ENCODE measurements at regions not wholly inside any gene's neighbourhood (a gene's known extent, or its start where the extent isn't known, plus 50 kb on each side); places are given as distances from the start of the nearest gene placed in this dataset.
"Not testable (repeated sequence)": the region's sequence is repeated elsewhere in the genome, so short reads cannot be mapped to it uniquely, and the experiment has no call there.

- Mint-ChIP-seq H3K9me3 (no peaks in the 10 kb centered on the region), H3K4me1 (no peaks in the 10 kb centered on the region), H3K27me3 (no peaks in the 10 kb centered on the region), H3K27ac (no peak overlapping the region), H3K36me3 (ENCODE audit: low read depth) (no peaks in the 10 kb centered on the region), H3K4me3 (no peak overlapping the region)
- intact Hi-C loops (cut with micrococcal nuclease) = no loop called here
- no peak for DNase-seq
Observed at GRCh38 chr3:145190761-145191160, 970.2 kb downstream of the PLOD2 start.

GRCh38 chr3:145191543-145191942 is 969.4 kb downstream of the PLOD2 start:
- H3K4me1 Mint-ChIP-seq = no peaks in the 10 kb centered on the region

GRCh38 chr3:145197051-145197820 is 963.7 kb downstream of the PLOD2 start:
- no peaks in the 10 kb centered on the region for H3K4me1 Mint-ChIP-seq

More at GRCh38 chr3:145191543-145191942, 969.4 kb downstream of the PLOD2 start:
- no peak overlapping the region for H3K4me3 Mint-ChIP-seq
- intact Hi-C loops (cut with micrococcal nuclease) = no loop called here
- H3K27me3 Mint-ChIP-seq = no peaks in the 10 kb centered on the region
- no peak overlapping the region for H3K27ac Mint-ChIP-seq
- DNase-seq = no peak
- no peaks in the 10 kb centered on the region for H3K36me3 Mint-ChIP-seq (ENCODE audit: low read depth)
- no peaks in the 10 kb centered on the region for H3K9me3 Mint-ChIP-seq

GRCh38 chr3:145197821-145198220 is 963.2 kb downstream of the PLOD2 start:
- Mint-ChIP-seq H3K9me3 (no peaks in the 10 kb centered on the region), H3K36me3 (ENCODE audit: low read depth) (no peaks in the 10 kb centered on the region), H3K4me3 (no peak overlapping the region), H3K27ac (no peak overlapping the region), H3K27me3 (no peaks in the 10 kb centered on the region), H3K4me1 (no peaks in the 10 kb centered on the region)
- intact Hi-C loops (cut with micrococcal nuclease) = no loop called here
- DNase-seq = no peak

More at GRCh38 chr3:145197051-145197820, 963.7 kb downstream of the PLOD2 start:
- Mint-ChIP-seq H3K9me3 (no peaks in the 10 kb centered on the region), H3K27ac (no peak overlapping the region), H3K36me3 (ENCODE audit: low read depth) (no peaks in the 10 kb centered on the region), H3K27me3 (no peaks in the 10 kb centered on the region), H3K4me3 (no peak overlapping the region)
- DNase-seq = no peak
- intact Hi-C loops (cut with micrococcal nuclease) = no loop called here

- DNase-seq = no peak
- H3K4me3 Mint-ChIP-seq = no peak overlapping the region
- no peak overlapping the region for H3K27ac Mint-ChIP-seq
- no peaks in the 10 kb centered on the region for H3K9me3 Mint-ChIP-seq
- intact Hi-C loops (cut with micrococcal nuclease) = no loop called here
- no peaks in the 10 kb centered on the region for H3K4me1 Mint-ChIP-seq
- H3K27me3 Mint-ChIP-seq = no peaks in the 10 kb centered on the region
- H3K36me3 Mint-ChIP-seq (ENCODE audit: low read depth) = no peaks in the 10 kb centered on the region
Observed at GRCh38 chr3:145209561-145209960, 951.4 kb downstream of the PLOD2 start.

GRCh38 chr3:145219355-145220235 is 941.4 kb downstream of the PLOD2 start:
- Mint-ChIP-seq H3K9me3 (peaks cover 3% of the 10 kb centered on the region), H3K27ac (no peak overlapping the region), H3K4me1 (no peaks in the 10 kb centered on the region), H3K4me3 (no peak overlapping the region), H3K36me3 (ENCODE audit: low read depth) (no peaks in the 10 kb centered on the region), H3K27me3 (no peaks in the 10 kb centered on the region)
- DNase-seq = no peak
- intact Hi-C loops (cut with micrococcal nuclease) = no loop called here

- Mint-ChIP-seq H3K9me3 (peaks cover 3% of the 10 kb centered on the region), H3K27me3 (no peaks in the 10 kb centered on the region), H3K36me3 (ENCODE audit: low read depth) (no peaks in the 10 kb centered on the region), H3K4me1 (no peaks in the 10 kb centered on the region), H3K4me3 (no peak overlapping the region), H3K27ac (no peak overlapping the region)
- DNase-seq = no peak
- intact Hi-C loops (cut with micrococcal nuclease) = no loop called here
Observed at GRCh38 chr3:145224886-145225285, 936.1 kb downstream of the PLOD2 start.

GRCh38 chr3:145243875-145244274 is 917.1 kb downstream of the PLOD2 start:
- H3K9me3 Mint-ChIP-seq = no peaks in the 10 kb centered on the region

GRCh38 chr3:145244327-145244726 is 916.7 kb downstream of the PLOD2 start:
- no peak for DNase-seq
- Mint-ChIP-seq H3K9me3 (no peaks in the 10 kb centered on the region), H3K4me3 (no peak overlapping the region), H3K27me3 (no peaks in the 10 kb centered on the region), H3K36me3 (ENCODE audit: low read depth) (no peaks in the 10 kb centered on the region), H3K27ac (no peak overlapping the region), H3K4me1 (no peaks in the 10 kb centered on the region)
- intact Hi-C loops (cut with micrococcal nuclease) = no loop called here

More at GRCh38 chr3:145243875-145244274, 917.1 kb downstream of the PLOD2 start:
- H3K4me1 Mint-ChIP-seq = no peaks in the 10 kb centered on the region
- no peaks in the 10 kb centered on the region for H3K27me3 Mint-ChIP-seq
- DNase-seq = no peak
- H3K36me3 Mint-ChIP-seq (ENCODE audit: low read depth) = no peaks in the 10 kb centered on the region
- intact Hi-C loops (cut with micrococcal nuclease) = no loop called here
- H3K4me3 Mint-ChIP-seq = no peak overlapping the region
- H3K27ac Mint-ChIP-seq = no peak overlapping the region

GRCh38 chr3:145246291-145246690 is 914.7 kb downstream of the PLOD2 start:
- no peak overlapping the region for H3K27ac Mint-ChIP-seq
- DNase-seq = no peak
- intact Hi-C loops (cut with micrococcal nuclease) = no loop called here
- H3K4me3 Mint-ChIP-seq = no peak overlapping the region
- H3K27me3 Mint-ChIP-seq = no peaks in the 10 kb centered on the region
- H3K9me3 Mint-ChIP-seq = no peaks in the 10 kb centered on the region
- H3K36me3 Mint-ChIP-seq (ENCODE audit: low read depth) = no peaks in the 10 kb centered on the region
- H3K4me1 Mint-ChIP-seq = no peaks in the 10 kb centered on the region

- H3K27ac Mint-ChIP-seq = no peak overlapping the region
- intact Hi-C loops (cut with micrococcal nuclease) = no loop called here
Observed at GRCh38 chr3:145248928-145249327, 912.1 kb downstream of the PLOD2 start.

GRCh38 chr3:145251311-145251710 is 909.7 kb downstream of the PLOD2 start:
- no peak overlapping the region for H3K27ac Mint-ChIP-seq
- H3K4me1 Mint-ChIP-seq = no peaks in the 10 kb centered on the region
- no peak overlapping the region for H3K4me3 Mint-ChIP-seq
- H3K27me3 Mint-ChIP-seq = no peaks in the 10 kb centered on the region
- DNase-seq = no peak
- intact Hi-C loops (cut with micrococcal nuclease) = no loop called here
- H3K36me3 Mint-ChIP-seq (ENCODE audit: low read depth) = no peaks in the 10 kb centered on the region
- H3K9me3 Mint-ChIP-seq = no peaks in the 10 kb centered on the region

More at GRCh38 chr3:145248928-145249327, 912.1 kb downstream of the PLOD2 start:
- no peaks in the 10 kb centered on the region for H3K36me3 Mint-ChIP-seq (ENCODE audit: low read depth)
- no peaks in the 10 kb centered on the region for H3K9me3 Mint-ChIP-seq
- H3K4me3 Mint-ChIP-seq = no peak overlapping the region
- DNase-seq = no peak
- no peaks in the 10 kb centered on the region for H3K4me1 Mint-ChIP-seq
- H3K27me3 Mint-ChIP-seq = no peaks in the 10 kb centered on the region

GRCh38 chr3:145257967-145258366 is 903.0 kb downstream of the PLOD2 start:
- H3K36me3 Mint-ChIP-seq (ENCODE audit: low read depth) = not testable (repeated sequence)

GRCh38 chr3:145259166-145259880 is 901.7 kb downstream of the PLOD2 start:
- intact Hi-C loops (cut with micrococcal nuclease) = no loop called here
- H3K36me3 Mint-ChIP-seq (ENCODE audit: low read depth) = no peaks in the 10 kb centered on the region
- no peak for DNase-seq
- no peaks in the 10 kb centered on the region for H3K9me3 Mint-ChIP-seq
- no peak overlapping the region for H3K27ac Mint-ChIP-seq
- H3K27me3 Mint-ChIP-seq = no peaks in the 10 kb centered on the region
- H3K4me3 Mint-ChIP-seq = no peak overlapping the region
- no peaks in the 10 kb centered on the region for H3K4me1 Mint-ChIP-seq

More at GRCh38 chr3:145257967-145258366, 903.0 kb downstream of the PLOD2 start:
- H3K27ac Mint-ChIP-seq; DNase-seq; H3K4me1 Mint-ChIP-seq; H3K9me3 Mint-ChIP-seq; H3K4me3 Mint-ChIP-seq; intact Hi-C loops (cut with micrococcal nuclease); H3K27me3 Mint-ChIP-seq: not testable (repeated sequence)
